Peyer's patch (tissue), 4 donors: ENCODE measurements at regions not wholly inside any gene's neighbourhood (a gene's known extent, or its start where the extent isn't known, plus 50 kb on each side); places are given as distances from the start of the nearest gene placed in this dataset.

Experiments
- CTCF ChIP-seq, 6 experiments: fragments of 450-650 bp in 4 of 6; fragments of 200-600 bp in 2 of 6; sonication (generic) in 1 of 6; IDR thresholded peaks; one replicate each; pipeline ENCODE4 v1.5.1; 2017 to 2019; ENCODE audit warnings: antibody characterized with exemption in 6 of 6, mild to moderate bottlenecking in 3 of 6, moderate library complexity in 1 of 6
- POLR2A ChIP-seq, 2 donors: fragments of 450-650 bp; IDR thresholded peaks; one replicate each; pipeline ENCODE4 v1.5.1; 2017; ENCODE audit warnings: antibody characterized with exemption in 2 of 2, mild to moderate bottlenecking in 2 of 2, moderate library complexity in 2 of 2

- TF ChIP-seq CTCF (IDR thresholded peaks at IDR 0.05) (no peak), POLR2A (IDR thresholded peaks at IDR 0.05) (no peak)
Measured at GRCh38 chr14:25696176-25696575, 646.2 kb upstream of the STXBP6 start.
